ENCODE measurements at regions not wholly inside any gene's neighbourhood (a gene's known extent, or its start where the extent isn't known, plus 50 kb on each side); places are given as distances from the start of the nearest gene placed in this dataset.

DNA sequence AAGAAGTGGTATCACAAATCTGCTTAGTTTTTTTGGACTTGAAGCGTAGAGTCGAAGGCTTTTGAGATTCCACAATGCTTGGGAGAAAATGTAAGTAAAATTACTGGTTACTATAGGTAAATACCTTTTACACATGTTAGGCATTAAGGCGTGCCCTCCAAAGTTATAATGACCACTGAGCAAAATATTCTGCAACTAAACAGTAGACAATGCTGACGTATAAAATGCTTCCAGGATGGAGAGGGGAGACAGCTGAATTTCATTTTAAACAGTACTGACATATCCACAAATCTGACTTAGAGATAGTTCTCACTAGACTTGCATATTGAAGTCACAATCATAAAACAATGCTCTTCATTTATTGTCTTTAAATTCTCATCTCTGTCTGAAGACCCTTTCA, 144.5 kb upstream of the DCN start:
- DNase-seq (ENCODE audit: extremely low read depth, low read depth): no peak
- TF ChIP-seq, protein P1, sequence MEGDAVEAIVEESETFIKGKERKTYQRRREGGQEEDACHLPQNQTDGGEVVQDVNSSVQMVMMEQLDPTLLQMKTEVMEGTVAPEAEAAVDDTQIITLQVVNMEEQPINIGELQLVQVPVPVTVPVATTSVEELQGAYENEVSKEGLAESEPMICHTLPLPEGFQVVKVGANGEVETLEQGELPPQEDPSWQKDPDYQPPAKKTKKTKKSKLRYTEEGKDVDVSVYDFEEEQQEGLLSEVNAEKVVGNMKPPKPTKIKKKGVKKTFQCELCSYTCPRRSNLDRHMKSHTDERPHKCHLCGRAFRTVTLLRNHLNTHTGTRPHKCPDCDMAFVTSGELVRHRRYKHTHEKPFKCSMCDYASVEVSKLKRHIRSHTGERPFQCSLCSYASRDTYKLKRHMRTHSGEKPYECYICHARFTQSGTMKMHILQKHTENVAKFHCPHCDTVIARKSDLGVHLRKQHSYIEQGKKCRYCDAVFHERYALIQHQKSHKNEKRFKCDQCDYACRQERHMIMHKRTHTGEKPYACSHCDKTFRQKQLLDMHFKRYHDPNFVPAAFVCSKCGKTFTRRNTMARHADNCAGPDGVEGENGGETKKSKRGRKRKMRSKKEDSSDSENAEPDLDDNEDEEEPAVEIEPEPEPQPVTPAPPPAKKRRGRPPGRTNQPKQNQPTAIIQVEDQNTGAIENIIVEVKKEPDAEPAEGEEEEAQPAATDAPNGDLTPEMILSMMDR (IDR thresholded peaks at IDR 0.05; ENCODE audit: low read depth, low read length): no peak

DNA sequence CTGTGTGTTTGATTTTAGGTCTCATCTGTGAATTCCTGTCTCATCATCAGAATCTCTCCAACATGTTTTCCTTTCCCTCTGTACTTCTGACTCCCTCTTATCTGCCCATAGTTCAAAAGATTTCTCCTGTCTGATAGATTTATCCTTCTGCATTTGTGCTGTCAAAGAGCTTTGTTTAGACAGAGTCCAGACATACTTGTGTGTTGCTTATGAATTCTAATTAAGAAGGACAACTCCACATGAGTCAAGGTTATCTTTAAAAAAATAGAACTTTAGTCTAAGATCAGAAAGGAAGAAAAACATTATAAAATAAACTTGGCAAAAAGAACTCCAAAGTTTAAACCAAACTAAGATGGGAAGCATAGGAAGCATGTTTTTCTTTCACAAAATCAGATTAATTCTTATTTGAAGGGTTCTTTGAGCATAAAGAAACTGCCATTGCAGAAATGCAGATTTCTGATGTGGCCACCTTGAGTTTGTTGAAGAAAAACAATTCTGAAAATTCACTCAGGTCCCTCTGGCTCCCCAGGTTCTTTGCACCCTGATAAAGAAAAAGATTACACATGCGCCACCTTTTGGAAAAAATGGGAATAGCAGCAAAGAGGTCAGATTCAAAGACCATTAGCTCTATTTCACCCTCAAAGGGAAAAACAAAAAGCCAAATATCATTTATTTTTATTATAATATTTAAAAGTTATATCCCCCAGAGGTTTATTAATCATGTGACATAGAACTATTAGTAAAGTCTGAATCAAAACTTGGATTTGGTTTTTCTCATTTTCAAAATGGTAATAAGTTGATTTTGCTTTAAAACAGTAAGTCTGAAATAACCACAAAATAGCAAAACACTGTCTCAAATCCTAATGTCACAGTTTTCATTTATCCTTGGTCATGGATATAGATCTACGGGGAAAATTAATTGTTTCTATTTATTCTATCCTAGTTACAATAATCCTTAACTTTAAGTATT, 143.7 kb upstream of the DCN start:
- no peak for DNase-seq (ENCODE audit: extremely low read depth, low read depth)
- TF ChIP-seq, protein P1 (IDR thresholded peaks at IDR 0.05; ENCODE audit: low read depth, low read length): peak; percentile 79

DNA sequence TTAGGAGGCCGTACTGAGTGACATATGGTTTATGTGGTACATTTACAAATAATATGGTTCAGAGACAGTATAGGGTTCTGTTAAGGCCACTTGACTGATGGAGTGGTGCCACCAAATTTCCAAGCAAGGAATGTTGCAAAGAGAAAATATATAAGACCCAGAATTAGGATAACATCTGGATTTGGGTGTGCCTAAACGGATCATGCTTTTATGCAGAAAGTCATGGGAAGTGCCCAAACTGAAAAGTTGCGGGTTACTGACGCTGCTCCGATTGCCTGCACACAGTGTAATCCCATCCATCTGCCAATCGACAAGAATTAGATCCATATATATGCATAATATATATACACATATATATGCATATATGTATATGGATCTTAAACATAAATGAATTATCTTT, 138.4 kb upstream of the DCN start:
- TF ChIP-seq, protein P1 (IDR thresholded peaks at IDR 0.05; ENCODE audit: low read depth, low read length): no peak
- DNase-seq (ENCODE audit: extremely low read depth, low read depth): no peak

DNA sequence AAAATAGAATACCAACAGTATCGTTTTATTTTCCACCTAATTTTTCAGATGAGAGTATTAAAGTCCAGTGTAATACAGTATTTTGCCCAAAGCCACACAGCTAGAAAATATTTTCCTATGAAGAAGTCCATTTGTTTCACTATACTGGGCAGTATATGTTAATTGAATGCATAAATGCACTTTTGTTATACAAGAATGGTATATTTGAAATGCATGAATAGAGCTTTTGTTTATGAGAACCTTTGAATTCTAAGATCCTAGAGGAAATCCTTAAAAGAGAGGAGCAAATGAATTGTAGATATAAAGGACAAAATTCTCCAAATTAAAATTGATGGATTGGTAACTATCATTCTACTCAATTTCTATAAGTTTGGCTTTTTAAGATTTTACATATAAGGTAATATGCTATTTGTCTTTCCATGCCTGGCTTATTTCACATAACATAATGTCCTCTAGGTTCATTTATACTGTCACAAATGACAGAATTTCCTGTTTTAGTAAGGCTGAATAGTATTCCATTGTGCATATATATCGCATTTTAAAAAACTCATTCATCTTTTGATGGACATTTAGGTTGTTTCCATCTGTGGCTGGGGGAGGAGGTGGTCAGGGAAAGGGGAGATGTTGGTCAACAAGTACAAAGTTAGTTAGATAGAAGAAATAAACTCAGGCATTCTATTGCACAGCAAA, 136.6 kb upstream of the DCN start:
- DNase-seq (ENCODE audit: extremely low read depth, low read depth): no peak
- TF ChIP-seq, protein P1 (IDR thresholded peaks at IDR 0.05; ENCODE audit: low read depth, low read length): no peak

DNA sequence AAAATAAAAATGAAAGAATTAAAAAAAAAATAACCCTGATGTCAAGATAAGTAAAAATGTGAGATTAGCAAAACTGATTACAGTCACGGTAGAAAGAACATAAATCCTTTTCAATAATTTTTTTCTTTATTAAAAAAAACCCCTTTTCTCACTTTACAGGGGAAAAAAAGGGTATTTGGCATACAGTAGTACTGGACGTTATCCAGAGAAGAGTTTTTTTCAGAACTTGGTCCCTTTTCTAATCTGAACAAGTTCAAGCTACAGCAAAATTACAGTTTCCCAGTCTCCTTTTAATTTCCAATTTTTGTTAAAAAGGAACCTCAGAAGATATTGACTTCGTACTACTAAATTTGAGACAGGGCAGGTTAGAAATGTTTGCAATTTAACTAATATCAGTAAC, 134.7 kb upstream of the DCN start:
- TF ChIP-seq, protein P1 (IDR thresholded peaks at IDR 0.05; ENCODE audit: low read depth, low read length): no peak
- no peak for DNase-seq (ENCODE audit: extremely low read depth, low read depth)

DNA sequence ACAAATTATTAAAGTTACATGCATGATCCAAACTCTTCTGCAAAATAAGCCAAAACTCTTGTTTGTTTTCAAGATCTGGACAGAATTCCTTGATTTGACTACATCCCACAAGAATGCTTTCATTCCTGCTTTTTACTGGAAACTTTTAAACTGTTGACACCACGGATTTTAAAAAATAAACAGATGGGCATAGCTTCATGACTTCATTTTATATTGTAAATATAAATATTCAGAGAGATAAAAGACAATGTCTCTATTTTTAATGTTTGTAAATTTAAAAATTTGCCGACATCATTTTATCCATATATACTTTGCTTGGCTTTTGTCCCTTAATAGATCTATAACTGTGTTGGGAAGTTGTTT, 134.3 kb upstream of the DCN start:
- no peak for DNase-seq (ENCODE audit: extremely low read depth, low read depth)
- TF ChIP-seq, protein P1 (IDR thresholded peaks at IDR 0.05; ENCODE audit: low read depth, low read length): no peak
